IMR-90 (cell line): ENCODE measurements at regions not wholly inside any gene's neighbourhood (a gene's known extent, or its start where the extent isn't known, plus 50 kb on each side); places are given as distances from the start of the nearest gene placed in this dataset.

Experiments used
- ATAC-seq: fragments of 200-7000 bp; cut with Tn5 transposase; 2 replicates; pipeline ENCODE4 v1.9.1; 2020; ENCODE audit warnings: low read depth, mild to moderate bottlenecking, moderate library complexity
- BruUV-seq: library from RNA; stranded (reverse); fragments of 400-500 nt; replicated peaks from 2 replicates; lab custom pipeline; 2021; lab: Mats Ljungman, UMichigan
- CTCF ChIA-PET: fragments of 300-600 bp; formaldehyde crosslinking; extraction: SDS; loops from one replicate; lab custom pipeline; 2021; ENCODE audit warnings: antibody characterized with exemption; lab: Yijun Ruan, JAX
- POLR2A ChIA-PET: fragments of 300-600 bp; sonication (Branson Sonifier 250); formaldehyde crosslinking; loops from one replicate; lab custom pipeline; 2022; ENCODE audit warnings: antibody characterized with exemption; ENCODE audit not compliant: unreplicated experiment; lab: Charles Lee
- DNase-seq: peaks from one replicate; pipeline ENCODE4 v3.0.0; 2013
- H2AFZ ChIP-seq: replicated peaks from 2 replicates; pipeline ENCODE3; 2013; ENCODE audit warnings: low read length, mild to moderate bottlenecking; ENCODE audit not compliant: poor library complexity
- H2AK5ac ChIP-seq: 2 replicates; pipeline ENCODE4 v1.6.1; 2013; ENCODE audit warnings: low read depth, low read length, inconsistent platforms
- H2AK9ac ChIP-seq: replicated peaks from 2 replicates; pipeline ENCODE3; 2013; ENCODE audit warnings: mild to moderate bottlenecking, low read depth, low read length, moderate library complexity; ENCODE audit not compliant: poor library complexity
- H2BK120ac ChIP-seq: 2 replicates; pipeline ENCODE4 v1.6.1; 2013; ENCODE audit warnings: low read depth, low read length, inconsistent platforms
- H2BK15ac ChIP-seq: 3 replicates; pipeline ENCODE4 v1.6.1; 2013; ENCODE audit warnings: low read depth, low read length, inconsistent platforms
- H2BK20ac ChIP-seq: 2 replicates; pipeline ENCODE4 v1.6.1; 2013; ENCODE audit warnings: low read depth, mild to moderate bottlenecking, inconsistent platforms, low read length, moderate library complexity
- H2BK5ac ChIP-seq: 2 replicates; pipeline ENCODE4 v1.6.1; 2013; ENCODE audit warnings: mild to moderate bottlenecking, low read depth, low read length, inconsistent platforms; ENCODE audit not compliant: poor library complexity, severe bottlenecking
- H3K14ac ChIP-seq: replicated peaks from 2 replicates; pipeline ENCODE4 v1.6.1; 2013; ENCODE audit warnings: low read depth, low read length, inconsistent platforms
- H3K18ac ChIP-seq: 2 replicates; pipeline ENCODE4 v1.6.1; 2013; ENCODE audit warnings: low read depth, low read length, control low read depth
- H3K23ac ChIP-seq: 2 replicates; pipeline ENCODE4 v1.6.1; 2013; ENCODE audit warnings: low read depth, low read length, inconsistent platforms
- H3K27ac ChIP-seq: 2 replicates; pipeline ENCODE4 v1.5.1; 2013; ENCODE audit warnings: mild to moderate bottlenecking, control low read depth, low read length; ENCODE audit not compliant: insufficient read depth
- H3K27me3 ChIP-seq: 2 replicates; pipeline ENCODE4 v1.6.1; 2013; ENCODE audit warnings: low read length; ENCODE audit not compliant: control insufficient read depth, insufficient read depth
- H3K36me3 ChIP-seq: 2 replicates; pipeline ENCODE4 v1.6.1; 2013; ENCODE audit warnings: low read length, mixed read lengths; ENCODE audit not compliant: control insufficient read depth, insufficient read depth
- H3K4ac ChIP-seq: 2 replicates; pipeline ENCODE4 v1.6.1; 2013; ENCODE audit warnings: low read depth, low read length, inconsistent platforms
- H3K4me1 ChIP-seq: 2 replicates; pipeline ENCODE4 v1.6.1; 2013; ENCODE audit warnings: low read length, mixed read lengths; ENCODE audit not compliant: control insufficient read depth, insufficient read depth
- H3K4me2 ChIP-seq: 2 replicates; pipeline ENCODE4 v1.6.1; 2013; ENCODE audit warnings: low read depth, mild to moderate bottlenecking, control low read depth, low read length, moderate library complexity
- H3K4me3 ChIP-seq: 2 replicates; pipeline ENCODE4 v1.5.1; 2013; ENCODE audit warnings: low read depth, mild to moderate bottlenecking, control low read depth, low read length, moderate library complexity; ENCODE audit not compliant: insufficient read depth
- H3K56ac ChIP-seq: 2 replicates; pipeline ENCODE4 v1.6.1; 2013; ENCODE audit warnings: low read length, inconsistent platforms; ENCODE audit not compliant: insufficient read depth; ENCODE audit errors: extremely low read depth
- H3K79me1 ChIP-seq, 2 experiments: 2 replicates each; pipeline ENCODE4 v1.6.1; 2013; ENCODE audit warnings: low read length in 2 of 2, inconsistent platforms in 1 of 2, low read depth in 1 of 2
- H3K9ac ChIP-seq: 2 replicates; pipeline ENCODE4 v1.6.1; 2013; ENCODE audit warnings: low read depth, low read length, control low read depth
- H3K9me1 ChIP-seq: 2 replicates; pipeline ENCODE4 v1.6.1; 2013; ENCODE audit warnings: low read length, inconsistent platforms; ENCODE audit not compliant: insufficient read depth
- H3K9me3 ChIP-seq: 2 replicates; pipeline ENCODE4 v1.6.1; 2013; ENCODE audit warnings: low read length; ENCODE audit not compliant: control insufficient read depth, insufficient read depth
- H4K20me1 ChIP-seq: 2 replicates; pipeline ENCODE4 v1.6.1; 2013; ENCODE audit warnings: low read length, inconsistent platforms; ENCODE audit not compliant: insufficient read depth
- H4K5ac ChIP-seq: 2 replicates; pipeline ENCODE4 v1.6.1; 2013; ENCODE audit warnings: mild to moderate bottlenecking, low read depth, low read length, control low read depth
- H4K8ac ChIP-seq, 2 experiments: 2 replicates each; pipeline ENCODE4 v1.6.1; 2013; ENCODE audit warnings: low read depth in 2 of 2, low read length in 2 of 2, control low read depth in 1 of 2, inconsistent platforms in 1 of 2
- H4K91ac ChIP-seq: 2 replicates; pipeline ENCODE4 v1.6.1; 2013; ENCODE audit warnings: low read depth, low read length, inconsistent platforms; ENCODE audit not compliant: insufficient read depth
- CEBPB ChIP-seq: IDR thresholded peaks from 2 replicates; pipeline ENCODE4 v1.6.1; 2012; ENCODE audit warnings: low read depth, low read length, improper control_type of control experiment
- FOS ChIP-seq: fragments of 150-350 bp; IDR thresholded peaks from 2 replicates; pipeline ENCODE4 v1.6.1; 2016; ENCODE audit warnings: low read depth, low read length
- MAFK ChIP-seq: IDR thresholded peaks from 2 replicates; pipeline ENCODE4 v1.6.1; 2012; ENCODE audit warnings: low read depth, low read length, improper control_type of control experiment
- MAZ ChIP-seq: IDR thresholded peaks from 2 replicates; pipeline ENCODE4 v1.6.1; 2012; ENCODE audit warnings: low read depth, mild to moderate bottlenecking, low read length, improper control_type of control experiment, moderate library complexity, borderline replicate concordance
- MXI1 ChIP-seq: IDR thresholded peaks from 2 replicates; pipeline ENCODE4 v1.6.1; 2012; ENCODE audit warnings: low read depth, mild to moderate bottlenecking, low read length, moderate library complexity, borderline replicate concordance
- SMC3 ChIP-seq: fragments of 150-350 bp; IDR thresholded peaks from 2 replicates; pipeline ENCODE4 v1.6.1; 2016; ENCODE audit warnings: low read depth, mild to moderate bottlenecking, antibody characterized with exemption, low read length, moderate library complexity
- WGBS, 2 experiments: methylation state at CpG; one replicate each; pipeline versions ENCODE4 v1.1.5 to v1.1.7; 2013; ENCODE audit warnings: missing lambda C conversion rate in 2 of 2; ENCODE audit not compliant: insufficient read length in 1 of 2; ENCODE audit errors: extremely low coverage in 2 of 2; 5-methylcytosine and 5-hydroxymethylcytosine counted together
- dilution Hi-C: fragments of 300-500 bp; cut with HindIII; formaldehyde crosslinking; loops from one replicate; pipeline ENCODE4 v1.14.3; 2018; ENCODE audit warnings: low sequenced_read_pairs; ENCODE audit not compliant: unreplicated experiment
- in situ Hi-C: fragments of 300-500 bp; cut with MboI; formaldehyde crosslinking; loops from 3 replicates; pipeline ENCODE4 v1.14.3; 2019; ENCODE audit warnings: low sequenced_read_pairs, inconsistent platforms, mixed read lengths
- intact Hi-C: fragments of 100-400 bp; cut with micrococcal nuclease; formaldehyde crosslinking; loops from 2 replicates; pipeline ENCODE4 v1.10.0; 2022
- TF ChIP-seq, protein P1 (sequence below): conservative IDR thresholded peaks from 2 replicates; pipeline ENCODE4 v1.5.1; 2012; ENCODE audit warnings: mild to moderate bottlenecking, low read depth, low read length, improper control_type of control experiment

GRCh38 chr6:134378426-134378825, 60.5 kb upstream of the SGK1 start:
- no peak overlapping the region for H3K4ac ChIP-seq
- ChIA-PET CTCF (no interaction called here), POLR2A (no interaction called here)
- H3K9ac ChIP-seq: no peak overlapping the region
- no peak overlapping the region for H4K91ac ChIP-seq
- H2AK5ac ChIP-seq: no peak overlapping the region
- ATAC-seq: no peak
- H3K23ac ChIP-seq: no peak overlapping the region
- intact Hi-C loops: no loop called here
- no peak overlapping the region for H3K4me2 ChIP-seq
- no peak overlapping the region for H3K27ac ChIP-seq
- no peaks in the 10 kb centered on the region; the same call in 1 of the 2 replicates for H3K9me1 ChIP-seq
- no CpG with 5 or more reads among the region's 1 CpG for WGBS, 2 experiments
- H4K8ac ChIP-seq: no peak overlapping the region
- no peak overlapping the region for H3K4me3 ChIP-seq
- H2AK9ac ChIP-seq: no peak overlapping the region
- H4K20me1 ChIP-seq: no peaks in the 10 kb centered on the region
- H3K4me1 ChIP-seq: peaks cover 4% of the 10 kb centered on the region
- H3K36me3 ChIP-seq: no peaks in the 10 kb centered on the region
- no peaks in the 10 kb centered on the region for H3K79me1 ChIP-seq
- no peak overlapping the region for H2BK20ac ChIP-seq
- H2BK120ac ChIP-seq: no peak overlapping the region
- no peak overlapping the region for H2BK15ac ChIP-seq
- H2BK5ac ChIP-seq: no peak overlapping the region
- no peak overlapping the region for H3K14ac ChIP-seq
- H4K5ac ChIP-seq: no peak overlapping the region
- no peak for TF ChIP-seq MXI1
- no peak for TF ChIP-seq SMC3
- no peak for TF ChIP-seq FOS
- TF ChIP-seq, protein P1, sequence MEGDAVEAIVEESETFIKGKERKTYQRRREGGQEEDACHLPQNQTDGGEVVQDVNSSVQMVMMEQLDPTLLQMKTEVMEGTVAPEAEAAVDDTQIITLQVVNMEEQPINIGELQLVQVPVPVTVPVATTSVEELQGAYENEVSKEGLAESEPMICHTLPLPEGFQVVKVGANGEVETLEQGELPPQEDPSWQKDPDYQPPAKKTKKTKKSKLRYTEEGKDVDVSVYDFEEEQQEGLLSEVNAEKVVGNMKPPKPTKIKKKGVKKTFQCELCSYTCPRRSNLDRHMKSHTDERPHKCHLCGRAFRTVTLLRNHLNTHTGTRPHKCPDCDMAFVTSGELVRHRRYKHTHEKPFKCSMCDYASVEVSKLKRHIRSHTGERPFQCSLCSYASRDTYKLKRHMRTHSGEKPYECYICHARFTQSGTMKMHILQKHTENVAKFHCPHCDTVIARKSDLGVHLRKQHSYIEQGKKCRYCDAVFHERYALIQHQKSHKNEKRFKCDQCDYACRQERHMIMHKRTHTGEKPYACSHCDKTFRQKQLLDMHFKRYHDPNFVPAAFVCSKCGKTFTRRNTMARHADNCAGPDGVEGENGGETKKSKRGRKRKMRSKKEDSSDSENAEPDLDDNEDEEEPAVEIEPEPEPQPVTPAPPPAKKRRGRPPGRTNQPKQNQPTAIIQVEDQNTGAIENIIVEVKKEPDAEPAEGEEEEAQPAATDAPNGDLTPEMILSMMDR: no peak
- TF ChIP-seq MAFK: no peak
- TF ChIP-seq CEBPB: no peak
- no peak for TF ChIP-seq MAZ
- in situ Hi-C loops: no loop called here
- no peak overlapping the region for H3K56ac ChIP-seq
- H3K27me3 ChIP-seq: no peaks in the 10 kb centered on the region
- no peak for DNase-seq
- no peaks in the 10 kb centered on the region for H3K9me3 ChIP-seq
- H2AFZ ChIP-seq: no peak overlapping the region
- BruUV-seq: no TSS peak
- dilution Hi-C loops: no loop called here
- H3K18ac ChIP-seq: no peak overlapping the region
